ENCODE measurements at regions not wholly inside any gene's neighbourhood (a gene's known extent, or its start where the extent isn't known, plus 50 kb on each side); places are given as distances from the start of the nearest gene placed in this dataset.

- Histone ChIP-seq H3K9me3 (no peaks in the 10 kb centered on the region), H3K27me3 (ENCODE audit: insufficient read depth in 3 of 3, low read length in 2 of 3) (no peaks in the 10 kb centered on the region), H3K27ac (no peak overlapping the region), H3K4me1 (no peaks in the 10 kb centered on the region), H3K36me3 (ENCODE audit: insufficient read depth in 1 of 2, low read depth in 1 of 2) (no peaks in the 10 kb centered on the region), H3K4me3 (no peak overlapping the region)
- TF ChIP-seq CTCF (IDR thresholded peaks at IDR 0.05): no peak
- intact Hi-C loops (cut with DNase I): no loop called here
- DNase-seq: no peak
- no peak for ATAC-seq
- 70 to 79% (median 71%) methylated on average over 2 of the region's 2 CpGs for WGBS, 3 donors
Measured at GRCh38 chr5:56677690-56678305, 137.6 kb upstream of the MAP3K1 start.

GRCh38 chr5:56676091-56676768, 139.1 kb upstream of the MAP3K1 start:
- WGBS, 3 donors: 57 to 70% (median 58%) methylated on average over 4 of the region's 4 CpGs
- no peak overlapping the region for H3K4me3 ChIP-seq
- DNase-seq: no peak
- no peaks in the 10 kb centered on the region for H3K4me1 ChIP-seq
- ATAC-seq: no peak
- no peak overlapping the region for H3K27ac ChIP-seq
- no peaks in the 10 kb centered on the region for H3K9me3 ChIP-seq
- H3K36me3 ChIP-seq (ENCODE audit: insufficient read depth in 1 of 2, low read depth in 1 of 2): no peaks in the 10 kb centered on the region
- no peak for TF ChIP-seq CTCF (IDR thresholded peaks at IDR 0.05)
- intact Hi-C loops (cut with DNase I): no loop called here
- no peaks in the 10 kb centered on the region for H3K27me3 ChIP-seq (ENCODE audit: insufficient read depth in 3 of 3, low read length in 2 of 3)

GRCh38 chr5:56674441-56674840, 140.9 kb upstream of the MAP3K1 start:
- no peaks in the 10 kb centered on the region for H3K36me3 ChIP-seq (ENCODE audit: insufficient read depth in 1 of 2, low read depth in 1 of 2)
- H3K4me1 ChIP-seq: no peaks in the 10 kb centered on the region
- no peaks in the 10 kb centered on the region for H3K27me3 ChIP-seq (ENCODE audit: insufficient read depth in 3 of 3, low read length in 2 of 3)
- 86 to 91% (median 90%) methylated on average over 3 of the region's 3 CpGs for WGBS, 3 donors
- no peak for DNase-seq
- H3K9me3 ChIP-seq: no peaks in the 10 kb centered on the region
- no peak for TF ChIP-seq CTCF (IDR thresholded peaks at IDR 0.05)
- H3K4me3 ChIP-seq: no peak overlapping the region
- intact Hi-C loops (cut with DNase I): no loop called here
- no peak for ATAC-seq
- no peak overlapping the region for H3K27ac ChIP-seq

- no peak overlapping the region for H3K4me3 ChIP-seq
- no peak overlapping the region for H3K27ac ChIP-seq
- no peak for ATAC-seq
- no peaks in the 10 kb centered on the region for H3K27me3 ChIP-seq (ENCODE audit: insufficient read depth in 3 of 3, low read length in 2 of 3)
- TF ChIP-seq CTCF (IDR thresholded peaks at IDR 0.05): no peak
- intact Hi-C loops (cut with DNase I): no loop called here
- H3K4me1 ChIP-seq: no peaks in the 10 kb centered on the region
- no peaks in the 10 kb centered on the region for H3K9me3 ChIP-seq
- DNase-seq: no peak
- WGBS, 3 donors: 83 to 84% (median 83%) methylated on average over 5 of the region's 5 CpGs
- H3K36me3 ChIP-seq (ENCODE audit: insufficient read depth in 1 of 2, low read depth in 1 of 2): no peaks in the 10 kb centered on the region
Measured at GRCh38 chr5:56673171-56673570, 142.2 kb upstream of the MAP3K1 start.

GRCh38 chr5:56671571-56671970, 143.8 kb upstream of the MAP3K1 start:
- H3K27me3 ChIP-seq (ENCODE audit: insufficient read depth in 3 of 3, low read length in 2 of 3): no peaks in the 10 kb centered on the region
- no peak overlapping the region for H3K4me3 ChIP-seq
- no peaks in the 10 kb centered on the region for H3K36me3 ChIP-seq (ENCODE audit: insufficient read depth in 1 of 2, low read depth in 1 of 2)
- H3K27ac ChIP-seq: no peak overlapping the region
- intact Hi-C loops (cut with DNase I): no loop called here
- WGBS, 3 donors: 83 to 89% (median 89%) methylated on average over 4 of the region's 4 CpGs
- H3K4me1 ChIP-seq: no peaks in the 10 kb centered on the region
- ATAC-seq (no peak), DNase-seq (no peak)
- no peak for TF ChIP-seq CTCF (IDR thresholded peaks at IDR 0.05)
- H3K9me3 ChIP-seq: no peaks in the 10 kb centered on the region

Data from psoas muscle (tissue), 7 donors.